Loucy (cell line): ENCODE measurements at regions not wholly inside any gene's neighbourhood (a gene's known extent, or its start where the extent isn't known, plus 50 kb on each side); places are given as distances from the start of the nearest gene placed in this dataset.

Source experiments
- H2AFZ ChIP-seq: fragments of 200-600 bp; sonication (generic); 2 replicates; pipeline ENCODE4 v1.6.0; 2016; ENCODE audit warnings: antibody characterized with exemption, mild to moderate bottlenecking, low read length, moderate library complexity
- H3F3A ChIP-seq: fragments of 200-600 bp; 2 replicates; pipeline ENCODE4 v1.6.0; 2016; ENCODE audit warnings: antibody characterized with exemption, low read depth, mild to moderate bottlenecking
- H3K27me3 ChIP-seq: fragments of 200-600 bp; sonication (generic); 2 replicates; pipeline ENCODE4 v1.6.1; 2014; ENCODE audit warnings: low read length, mild to moderate bottlenecking; ENCODE audit not compliant: insufficient read depth, poor library complexity, severe bottlenecking
- H3K36me3 ChIP-seq: fragments of 200-600 bp; sonication (generic); 2 replicates; pipeline ENCODE4 v1.6.1; 2016; ENCODE audit warnings: low read length; ENCODE audit not compliant: insufficient read depth
- H3K4me1 ChIP-seq: fragments of 200-600 bp; sonication (generic); 2 replicates; pipeline ENCODE4 v1.5.1; 2014; ENCODE audit warnings: low read length, mild to moderate bottlenecking; ENCODE audit not compliant: insufficient read depth, poor library complexity, severe bottlenecking
- H3K4me2 ChIP-seq: fragments of 200-600 bp; sonication (generic); 2 replicates; pipeline ENCODE4 v1.6.0; 2014; ENCODE audit warnings: antibody characterized with exemption, low read length, low read depth, mild to moderate bottlenecking; ENCODE audit not compliant: poor library complexity, severe bottlenecking
- H3K4me3 ChIP-seq: fragments of 200-600 bp; sonication (generic); 2 replicates; pipeline ENCODE4 v1.5.1; 2014; ENCODE audit warnings: low read length, mild to moderate bottlenecking, mixed read lengths; ENCODE audit not compliant: poor library complexity, severe bottlenecking
- H3K79me2 ChIP-seq: fragments of 200-600 bp; sonication (generic); 2 replicates; pipeline ENCODE4 v1.6.1; 2014; ENCODE audit warnings: low read length; ENCODE audit not compliant: insufficient read depth
- H3K9ac ChIP-seq: fragments of 200-600 bp; sonication (generic); 2 replicates; pipeline ENCODE4 v1.6.0; 2014; ENCODE audit warnings: mild to moderate bottlenecking, low read depth, low read length, moderate library complexity; ENCODE audit not compliant: poor library complexity, severe bottlenecking
- H3K9me2 ChIP-seq: fragments of 200-600 bp; sonication (generic); replicated peaks from 2 replicates; pipeline ENCODE4 v1.6.1; 2016; ENCODE audit warnings: low read depth, low read length, mixed read lengths
- H3K9me3 ChIP-seq: fragments of 200-600 bp; sonication (generic); 2 replicates; pipeline ENCODE4 v1.6.1; 2014; ENCODE audit warnings: mild to moderate bottlenecking, antibody characterized with exemption, low read length, low read depth; ENCODE audit not compliant: insufficient read depth
- H4K20me1 ChIP-seq: fragments of 200-600 bp; sonication (generic); 2 replicates; pipeline ENCODE4 v1.6.0; 2014; ENCODE audit warnings: antibody characterized with exemption, low read length, mild to moderate bottlenecking; ENCODE audit not compliant: insufficient read depth, poor library complexity, severe bottlenecking
- CTCF ChIP-seq: fragments of 200-600 bp; sonication (generic); conservative IDR thresholded peaks from 2 replicates; pipeline ENCODE4 v1.5.1; 2014; ENCODE audit warnings: mild to moderate bottlenecking, antibody characterized with exemption, low read length
- EZH2phosphoT487 ChIP-seq: fragments of 200-600 bp; IDR thresholded peaks from 2 replicates; pipeline ENCODE4 v1.6.1; 2018; ENCODE audit warnings: antibody characterized with exemption, mild to moderate bottlenecking, moderate library complexity, borderline replicate concordance

DNA sequence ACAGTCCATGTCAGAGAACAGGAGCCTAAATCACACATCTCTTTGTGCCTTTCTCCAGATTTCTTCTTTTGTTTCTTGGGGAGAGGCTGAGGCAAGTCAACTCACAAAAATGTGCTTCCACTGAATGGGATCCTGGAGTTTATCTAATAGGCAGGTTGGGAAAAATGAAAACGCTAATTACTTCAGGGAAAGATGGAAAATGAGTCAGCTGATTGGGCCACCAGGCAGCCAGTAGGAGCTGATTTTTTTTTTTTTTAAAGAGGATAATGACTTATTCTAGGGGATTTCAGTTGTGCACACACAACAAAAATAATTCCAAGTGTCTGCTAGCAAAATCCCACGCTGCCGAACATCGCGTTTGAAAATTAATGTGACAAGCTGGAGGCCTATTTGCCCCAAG lies 412.8 kb upstream of the ZMIZ1 start:
- H3F3A ChIP-seq, result no peaks in the 10 kb centered on the region
- no peak overlapping the region for H3K4me3 ChIP-seq
- no peak overlapping the region for H3K9ac ChIP-seq
- no peak for TF ChIP-seq EZH2phosphoT487
- TF ChIP-seq CTCF, result no peak
- H3K27me3 ChIP-seq, result no peaks in the 10 kb centered on the region
- H3K4me1 ChIP-seq, result no peaks in the 10 kb centered on the region
- no peak overlapping the region for H3K4me2 ChIP-seq
- H3K36me3 ChIP-seq, result no peaks in the 10 kb centered on the region
- no peaks in the 10 kb centered on the region for H3K79me2 ChIP-seq
- no peaks in the 10 kb centered on the region for H3K9me2 ChIP-seq
- H2AFZ ChIP-seq, result no peak overlapping the region
- H3K9me3 ChIP-seq, result no peaks in the 10 kb centered on the region
- no peaks in the 10 kb centered on the region for H4K20me1 ChIP-seq

DNA sequence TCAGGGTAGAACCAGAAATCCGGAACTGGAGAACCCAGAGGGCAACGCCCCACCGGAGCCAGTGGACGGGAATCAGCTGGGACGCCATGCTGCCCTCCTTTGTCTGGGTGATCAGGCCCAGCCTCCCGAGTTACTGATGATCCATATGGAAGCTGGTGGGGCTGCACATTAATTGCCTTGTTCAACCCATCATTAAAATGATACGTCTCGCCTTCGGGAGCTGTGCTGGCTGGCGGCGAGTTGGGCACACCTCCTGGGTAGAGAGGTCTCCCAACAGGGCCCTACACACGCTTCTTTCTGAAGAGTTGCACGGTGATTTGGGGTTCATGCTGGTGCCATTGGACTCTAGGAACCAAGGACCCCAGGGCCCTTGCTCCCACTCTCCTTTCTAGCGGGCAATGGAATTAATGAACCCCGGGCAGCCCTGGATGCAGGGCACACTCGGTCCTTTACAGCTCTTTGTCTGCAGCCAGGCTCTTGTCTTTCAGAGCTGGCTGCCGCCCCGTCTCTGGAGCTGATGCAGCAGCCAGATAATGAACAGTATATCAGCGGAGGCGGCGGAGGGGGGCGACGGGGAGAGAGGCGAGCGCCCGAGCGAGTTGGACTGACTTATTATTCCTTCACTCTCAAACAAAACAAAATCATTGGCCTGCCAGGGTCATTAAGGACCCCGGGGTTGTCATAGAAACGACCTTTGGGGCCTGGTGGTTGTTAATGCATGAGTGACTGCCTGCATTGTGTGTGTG lies 412.2 kb upstream of the ZMIZ1 start:
- no peaks in the 10 kb centered on the region for H3K27me3 ChIP-seq
- no peak overlapping the region for H3K4me3 ChIP-seq
- H3K9me2 ChIP-seq, result no peaks in the 10 kb centered on the region
- H3K36me3 ChIP-seq, result no peaks in the 10 kb centered on the region
- no peaks in the 10 kb centered on the region for H3K9me3 ChIP-seq
- TF ChIP-seq CTCF (no peak), EZH2phosphoT487 (no peak)
- H3K9ac ChIP-seq, result no peak overlapping the region
- no peaks in the 10 kb centered on the region for H3K79me2 ChIP-seq
- no peaks in the 10 kb centered on the region for H3K4me1 ChIP-seq
- no peaks in the 10 kb centered on the region for H4K20me1 ChIP-seq
- no peaks in the 10 kb centered on the region for H3F3A ChIP-seq
- H2AFZ ChIP-seq, result no peak overlapping the region
- H3K4me2 ChIP-seq, result no peak overlapping the region

GRCh38 chr10:78657163-78657861 lies 411.5 kb upstream of the ZMIZ1 start:
- no peaks in the 10 kb centered on the region for H3K27me3 ChIP-seq
- H3K4me3 ChIP-seq, result no peak overlapping the region
- H2AFZ ChIP-seq, result no peak overlapping the region
- no peaks in the 10 kb centered on the region for H3F3A ChIP-seq
- H3K9me2 ChIP-seq, result no peaks in the 10 kb centered on the region
- H3K9ac ChIP-seq, result no peak overlapping the region
- no peaks in the 10 kb centered on the region for H3K36me3 ChIP-seq
- TF ChIP-seq CTCF (peak; percentile 77), EZH2phosphoT487 (no peak)
- no peaks in the 10 kb centered on the region for H4K20me1 ChIP-seq
- no peaks in the 10 kb centered on the region for H3K79me2 ChIP-seq
- H3K4me1 ChIP-seq, result no peaks in the 10 kb centered on the region
- H3K9me3 ChIP-seq, result no peaks in the 10 kb centered on the region
- H3K4me2 ChIP-seq, result no peak overlapping the region
